Adipocyte (in vitro differentiated cells): ENCODE measurements at regions not wholly inside any gene's neighbourhood (a gene's known extent, or its start where the extent isn't known, plus 50 kb on each side); places are given as distances from the start of the nearest gene placed in this dataset.
A peak's percentile ranks its signal among the peaks of the same experiment; 100 is the strongest.

Source experiments
- DNase-seq: peaks from one replicate; pipeline ENCODE4 v3.0.0-alpha.2; 2015; ENCODE audit warnings: low read depth
- H3K27me3 ChIP-seq: replicated peaks from 2 replicates; pipeline ENCODE4 v1.7.0; 2013; ENCODE audit warnings: mild to moderate bottlenecking, low read length, moderate library complexity; ENCODE audit not compliant: control insufficient read depth, insufficient read depth
- H3K36me3 ChIP-seq: 2 replicates; pipeline ENCODE4 v1.7.0; 2013; ENCODE audit warnings: low read length, mild to moderate bottlenecking, moderate library complexity; ENCODE audit not compliant: control insufficient read depth, insufficient read depth, severe bottlenecking
- H3K4me1 ChIP-seq: 2 replicates; pipeline ENCODE4 v1.7.0; 2013; ENCODE audit warnings: mild to moderate bottlenecking, low read length, moderate library complexity; ENCODE audit not compliant: control insufficient read depth, insufficient read depth
- H3K4me3 ChIP-seq: 2 replicates; pipeline ENCODE4 v1.7.0; 2013; ENCODE audit warnings: mild to moderate bottlenecking, low read length, moderate library complexity
- H3K9ac ChIP-seq: 2 replicates; pipeline ENCODE4 v1.7.0; 2013; ENCODE audit warnings: mild to moderate bottlenecking, low read length, moderate library complexity
- H3K9me3 ChIP-seq: 2 replicates; pipeline ENCODE4 v1.7.0; 2013; ENCODE audit warnings: mild to moderate bottlenecking, low read length, moderate library complexity; ENCODE audit not compliant: control insufficient read depth

DNA sequence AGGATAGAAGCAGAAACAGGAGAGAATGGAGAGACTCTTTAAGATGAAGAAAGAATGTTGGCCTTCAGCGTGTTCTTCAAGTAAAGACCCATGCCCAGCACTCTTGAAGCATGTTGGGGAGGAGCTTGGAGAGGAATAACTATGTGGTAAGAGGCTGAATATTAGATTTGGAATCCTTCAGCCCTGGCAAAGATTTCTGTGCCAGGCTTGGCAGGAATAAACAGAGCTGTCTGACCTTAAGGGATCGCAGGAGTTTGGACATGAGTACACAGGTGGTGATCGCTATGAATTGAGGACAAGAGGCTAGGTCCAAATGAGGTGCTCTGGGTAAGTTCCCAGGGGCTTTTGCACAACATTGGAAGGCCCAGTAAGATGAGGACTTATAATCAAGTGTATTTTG lies 132.6 kb upstream of the TBL1XR1 start:
- Histone ChIP-seq H3K9me3 (no peaks in the 10 kb centered on the region), H3K27me3 (no peaks in the 10 kb centered on the region), H3K9ac (no peak overlapping the region), H3K4me1 (peaks cover 44% of the 10 kb centered on the region), H3K36me3 (no peaks in the 10 kb centered on the region), H3K4me3 (no peak overlapping the region)
- DNase-seq: no peak

DNA sequence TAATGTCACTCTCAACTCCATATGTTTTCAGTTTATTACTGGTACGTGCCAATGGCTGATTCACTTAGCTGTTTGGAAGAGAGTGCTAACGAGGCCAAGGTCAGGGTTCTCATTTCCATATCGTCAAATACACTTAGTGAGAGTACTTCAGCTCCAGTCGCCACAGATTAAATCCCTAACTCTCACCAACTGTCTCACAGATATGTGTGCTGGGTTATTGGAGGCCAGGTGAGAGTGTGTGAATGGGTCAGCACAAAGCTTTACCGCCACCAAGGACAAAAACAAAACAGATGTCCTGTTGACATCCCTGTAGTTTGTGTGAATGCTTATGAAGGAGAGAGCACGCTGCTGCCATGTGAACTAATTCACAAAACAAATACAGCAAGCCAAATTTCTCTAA lies 133.5 kb upstream of the TBL1XR1 start:
- DNase-seq: peak; percentile 12
- H3K9ac ChIP-seq: peak overlapping the region; percentile 16
- H3K4me3 ChIP-seq: no peak overlapping the region
- H3K27me3 ChIP-seq: no peaks in the 10 kb centered on the region
- no peaks in the 10 kb centered on the region for H3K9me3 ChIP-seq
- H3K4me1 ChIP-seq: peaks cover 53% of the 10 kb centered on the region
- no peaks in the 10 kb centered on the region for H3K36me3 ChIP-seq

- no peaks in the 10 kb centered on the region for H3K27me3 ChIP-seq
- no peak overlapping the region for H3K9ac ChIP-seq
- DNase-seq: no peak
- H3K4me1 ChIP-seq: peaks cover 58% of the 10 kb centered on the region
- H3K36me3 ChIP-seq: no peaks in the 10 kb centered on the region
- H3K9me3 ChIP-seq: no peaks in the 10 kb centered on the region
- H3K4me3 ChIP-seq: no peak overlapping the region
Observed at GRCh38 chr3:177331203-177331835, 134.0 kb upstream of the TBL1XR1 start.

DNA sequence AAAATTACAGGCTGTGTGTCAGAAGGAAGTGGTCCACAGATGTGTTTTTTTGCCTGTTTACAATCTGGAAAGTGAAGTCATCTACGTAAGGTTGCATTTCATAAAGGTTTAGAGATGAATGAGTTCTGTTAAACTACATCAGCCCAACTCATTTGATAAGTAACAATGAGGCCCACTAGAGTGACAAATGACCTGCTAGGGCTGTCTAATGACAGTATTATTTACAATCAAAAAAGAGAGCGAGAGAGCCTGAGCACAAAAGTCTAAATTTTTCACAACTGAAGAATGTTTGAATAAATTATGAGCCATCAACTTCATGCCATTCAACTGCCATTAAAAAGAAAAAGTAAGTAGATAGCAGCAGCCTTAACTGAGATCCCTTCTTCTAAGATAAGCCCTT lies 135.7 kb upstream of the TBL1XR1 start:
- peak overlapping the region; percentile 30 for H3K4me3 ChIP-seq
- peaks cover 74% of the 10 kb centered on the region for H3K4me1 ChIP-seq
- H3K27me3 ChIP-seq: no peaks in the 10 kb centered on the region
- DNase-seq: no peak
- no peaks in the 10 kb centered on the region for H3K36me3 ChIP-seq
- H3K9ac ChIP-seq: peak overlapping the region; percentile 59
- no peaks in the 10 kb centered on the region for H3K9me3 ChIP-seq

DNA sequence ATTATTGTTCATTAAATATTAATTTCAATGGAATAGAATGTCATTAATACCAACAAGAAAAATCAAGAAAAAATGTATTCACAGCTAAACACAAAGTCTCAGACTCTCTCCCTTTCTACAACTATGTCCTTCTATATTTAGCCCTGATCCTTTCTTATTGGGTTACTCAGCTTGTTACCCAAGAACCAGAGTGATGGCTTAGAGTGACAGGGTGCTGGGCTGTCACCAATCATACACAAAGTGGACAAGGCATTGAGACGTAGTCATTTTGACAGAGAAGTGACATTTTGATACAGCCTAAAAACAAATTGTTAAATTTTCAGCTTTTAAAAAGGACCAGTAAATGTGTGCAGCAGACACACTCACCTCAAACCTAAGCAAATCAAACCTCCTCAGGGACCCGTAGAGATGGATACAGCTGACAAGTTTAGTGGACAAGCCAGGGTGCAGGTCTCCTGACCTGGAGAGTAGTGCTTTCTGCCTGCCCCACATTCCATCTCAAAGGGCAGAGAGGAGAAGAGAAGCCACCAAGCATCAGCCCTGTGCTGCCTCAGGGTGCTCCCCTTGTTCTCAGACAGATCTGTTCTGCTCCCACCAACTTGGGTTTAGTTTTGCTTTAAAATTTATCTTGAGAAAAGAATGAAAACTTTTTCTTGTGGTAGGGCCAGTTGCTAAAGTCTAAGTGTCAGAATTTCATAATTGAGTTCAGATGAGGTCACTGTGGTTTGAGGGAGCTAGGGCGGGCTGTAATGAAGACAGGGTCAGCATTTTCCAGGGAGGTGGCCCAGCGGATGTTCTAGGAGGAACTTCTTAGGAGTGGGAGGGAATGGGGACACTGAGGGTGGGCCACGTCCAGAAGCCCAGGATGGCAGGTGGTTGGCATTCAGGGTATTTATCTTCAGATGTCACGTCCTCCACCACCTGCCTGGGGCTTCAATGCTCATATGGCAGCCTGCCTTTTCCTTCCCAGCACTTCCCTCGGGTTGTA lies 136.5 kb upstream of the TBL1XR1 start:
- no peak for DNase-seq
- no peaks in the 10 kb centered on the region for H3K36me3 ChIP-seq
- peak overlapping the region; percentile 59 for H3K9ac ChIP-seq
- H3K4me3 ChIP-seq: peak overlapping the region; percentile 48
- no peaks in the 10 kb centered on the region for H3K27me3 ChIP-seq
- H3K9me3 ChIP-seq: no peaks in the 10 kb centered on the region
- peaks cover 82% of the 10 kb centered on the region for H3K4me1 ChIP-seq

- peaks cover 83% of the 10 kb centered on the region for H3K4me1 ChIP-seq
- no peaks in the 10 kb centered on the region for H3K27me3 ChIP-seq
- no peak overlapping the region for H3K4me3 ChIP-seq
- no peaks in the 10 kb centered on the region for H3K9me3 ChIP-seq
- DNase-seq: no peak
- H3K9ac ChIP-seq: no peak overlapping the region
- H3K36me3 ChIP-seq: no peaks in the 10 kb centered on the region
Observed at GRCh38 chr3:177334803-177335202, 137.5 kb upstream of the TBL1XR1 start.

- Histone ChIP-seq H3K4me3 (peak overlapping the region; percentile 17), H3K9ac (peak overlapping the region; percentile 32), H3K4me1 (peaks cover 78% of the 10 kb centered on the region), H3K9me3 (no peaks in the 10 kb centered on the region), H3K27me3 (no peaks in the 10 kb centered on the region), H3K36me3 (no peaks in the 10 kb centered on the region)
- DNase-seq: peak; percentile 64
Observed at GRCh38 chr3:177335728-177336127, 138.4 kb upstream of the TBL1XR1 start.

DNA sequence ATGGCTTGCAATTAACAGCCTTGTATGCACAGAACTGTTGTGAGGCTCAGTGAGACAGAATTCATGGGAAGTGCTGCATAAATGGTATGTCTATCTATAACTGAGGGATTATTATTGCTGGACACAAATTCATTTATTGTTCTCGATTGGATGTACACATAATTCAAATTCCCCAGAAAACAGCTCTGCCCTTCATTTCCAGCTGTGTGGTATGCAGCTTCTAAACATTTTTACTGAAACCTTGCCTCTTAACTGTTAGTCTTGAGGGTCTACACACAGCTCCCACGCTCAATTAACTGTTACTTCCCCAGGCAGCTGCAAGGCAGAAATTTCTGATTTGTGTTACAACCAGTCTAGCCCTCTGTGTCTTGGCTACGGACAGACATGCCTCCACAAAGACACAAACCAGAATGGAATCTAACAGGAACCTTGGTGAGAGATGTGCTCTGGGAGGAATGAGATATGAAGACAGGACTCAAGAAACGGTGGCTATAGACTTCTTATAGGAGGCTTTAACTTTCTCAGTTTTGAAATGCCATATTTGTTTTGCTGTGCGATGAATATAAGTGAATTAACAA lies 139.7 kb upstream of the TBL1XR1 start:
- DNase-seq: peak; percentile 25
- Histone ChIP-seq H3K9ac (peak overlapping the region; percentile 78), H3K9me3 (no peaks in the 10 kb centered on the region), H3K36me3 (no peaks in the 10 kb centered on the region), H3K4me3 (peak overlapping the region; percentile 20), H3K4me1 (peaks cover 80% of the 10 kb centered on the region), H3K27me3 (no peaks in the 10 kb centered on the region)

DNA sequence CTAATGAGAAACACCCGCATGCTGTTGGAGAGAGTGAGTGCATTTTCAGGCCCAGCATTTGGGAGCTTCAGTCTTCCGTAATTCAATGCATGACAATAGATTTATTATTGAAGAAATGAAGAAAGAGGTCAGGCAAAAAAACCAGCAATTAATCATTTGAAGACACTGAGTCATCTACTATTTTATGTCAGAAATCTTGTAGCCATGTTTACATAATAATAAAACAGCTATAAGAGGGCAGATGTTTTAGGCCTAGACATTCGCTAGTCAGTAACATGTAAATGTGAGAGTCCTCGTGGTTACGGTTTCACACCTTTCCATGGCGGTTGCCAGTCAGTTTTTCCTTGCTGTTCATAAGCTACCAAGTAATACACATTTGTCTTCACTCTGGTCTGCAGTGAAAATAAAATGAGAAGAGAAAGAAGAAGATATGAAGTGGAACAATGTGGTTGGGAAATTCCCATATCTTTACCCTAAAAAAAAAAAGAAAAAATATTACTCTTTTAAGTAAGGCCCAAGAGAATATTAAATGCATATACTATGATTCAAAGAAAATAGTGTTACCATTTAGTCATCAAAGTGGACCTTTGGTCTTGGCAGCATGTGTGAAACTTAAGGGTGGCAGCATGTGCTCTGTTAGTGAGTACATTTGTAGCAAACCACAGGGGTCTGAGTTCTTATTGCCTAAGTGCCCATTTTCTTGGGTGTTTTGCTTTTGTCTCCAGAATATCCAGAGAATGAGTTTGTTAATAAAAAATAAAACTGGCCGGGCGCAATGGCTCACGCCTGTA lies 140.5 kb upstream of the TBL1XR1 start:
- Histone ChIP-seq H3K9me3 (no peaks in the 10 kb centered on the region), H3K4me1 (peaks cover 81% of the 10 kb centered on the region), H3K36me3 (no peaks in the 10 kb centered on the region), H3K9ac (peak overlapping the region; percentile 78), H3K27me3 (no peaks in the 10 kb centered on the region), H3K4me3 (peak overlapping the region; percentile 20)
- peak; percentile 66 for DNase-seq

DNA sequence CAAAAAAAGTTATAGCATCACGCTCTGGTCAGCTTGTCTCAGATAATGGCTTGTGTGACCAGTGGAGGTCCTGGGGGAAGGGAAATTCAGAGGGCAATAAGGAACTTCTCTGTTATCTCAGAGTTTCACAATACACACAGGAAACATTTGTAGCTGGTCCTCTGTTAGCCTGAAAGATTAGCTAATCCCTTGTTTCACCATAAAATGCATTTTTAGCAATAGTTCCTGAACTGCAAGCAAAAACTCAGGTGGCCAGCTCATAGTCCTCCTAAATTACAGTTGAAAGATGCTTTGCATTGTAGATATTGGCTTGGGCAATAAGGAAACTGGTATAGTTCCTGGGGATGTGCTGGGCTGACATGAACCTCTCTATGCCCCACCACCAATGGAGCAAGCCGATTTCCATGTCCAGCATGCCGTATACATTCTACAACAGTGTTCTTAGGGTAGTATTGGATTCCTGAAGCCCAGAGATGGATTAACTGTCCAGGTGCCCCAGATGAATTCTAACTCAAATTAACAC lies 141.5 kb upstream of the TBL1XR1 start:
- H3K9me3 ChIP-seq: no peaks in the 10 kb centered on the region
- no peak overlapping the region for H3K4me3 ChIP-seq
- H3K9ac ChIP-seq: peak overlapping the region; percentile 78
- H3K36me3 ChIP-seq: no peaks in the 10 kb centered on the region
- peak; percentile 77 for DNase-seq
- H3K4me1 ChIP-seq: peaks cover 71% of the 10 kb centered on the region
- no peaks in the 10 kb centered on the region for H3K27me3 ChIP-seq
